Testis (tissue), 2 donors: ENCODE measurements at regions not wholly inside any gene's neighbourhood (a gene's known extent, or its start where the extent isn't known, plus 50 kb on each side); places are given as distances from the start of the nearest gene placed in this dataset.

Source experiments
- CTCF ChIP-seq, 3 experiments: fragments of 450-650 bp in 2 of 3; fragments of 200-600 bp in 1 of 3; sonication (generic) in 1 of 3; IDR thresholded peaks; one replicate each; pipeline ENCODE4 v1.5.1; 2016 to 2019; ENCODE audit warnings: antibody characterized with exemption in 3 of 3, mild to moderate bottlenecking in 2 of 3, moderate library complexity in 1 of 3
- POLR2A ChIP-seq: fragments of 450-650 bp; IDR thresholded peaks from one replicate; pipeline ENCODE4 v1.6.1; 2017; ENCODE audit warnings: antibody characterized with exemption, mild to moderate bottlenecking, moderate library complexity

- TF ChIP-seq CTCF (IDR thresholded peaks at IDR 0.05), result no peak
- TF ChIP-seq POLR2A, result no peak
Measured at GRCh38 chr18:65239787-65240186, 511.0 kb upstream of the CDH7 start.
